ENCODE measurements at regions not wholly inside any gene's neighbourhood (a gene's known extent, or its start where the extent isn't known, plus 50 kb on each side); places are given as distances from the start of the nearest gene placed in this dataset.
"Not testable (repeated sequence)": the region's sequence is repeated elsewhere in the genome, so short reads cannot be mapped to it uniquely, and the experiment has no call there.

DNA sequence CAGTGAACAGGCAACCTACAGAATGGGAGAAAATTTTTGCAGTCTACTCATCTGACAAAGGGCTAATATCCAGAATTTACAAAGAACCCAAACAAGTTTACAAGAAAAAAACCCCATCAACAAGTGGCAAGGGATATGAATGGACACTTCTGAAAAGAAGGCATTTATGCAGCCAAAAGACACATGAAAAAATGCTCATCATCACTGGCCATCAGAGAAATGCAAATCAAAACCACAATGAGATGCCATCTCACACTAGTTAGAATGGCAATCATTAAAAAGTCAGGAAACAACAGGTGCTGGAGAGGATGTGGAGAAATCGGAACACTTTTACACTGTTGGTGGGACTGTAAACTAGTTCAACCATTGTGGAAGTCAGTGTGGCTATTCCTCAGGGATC is 80.3 kb downstream of the ZNF474 start:
- not testable (repeated sequence) for H3K4me3 ChIP-seq; H3K27ac ChIP-seq; H3K4me1 ChIP-seq (replicated peaks); H3K36me3 ChIP-seq; H3K9me3 ChIP-seq (replicated peaks); DNase-seq (ENCODE audit: low read depth in 1 of 2, low spot score in 2 of 2); H3K27me3 ChIP-seq (replicated peaks)

DNA sequence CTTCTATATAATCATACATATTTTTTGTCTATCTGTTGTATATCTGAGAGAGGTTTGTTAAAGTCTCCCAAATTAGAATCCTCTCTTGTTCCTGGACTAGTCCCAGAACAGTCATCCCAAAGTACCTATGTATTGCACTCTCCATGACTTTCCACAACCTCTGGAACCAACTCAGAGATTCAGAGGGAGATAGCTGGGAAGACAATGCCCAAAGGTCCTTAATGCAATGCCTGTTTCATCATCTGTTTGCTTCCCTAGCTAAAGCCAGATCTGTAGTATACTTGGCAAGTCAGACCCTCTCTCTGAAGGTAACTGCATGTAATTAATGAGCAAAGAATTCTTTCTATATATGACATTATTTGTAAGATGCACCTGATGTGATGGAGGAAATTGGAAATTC is 89.4 kb downstream of the ZNF474 start:
- no peak overlapping the region for H3K27ac ChIP-seq
- H3K27me3 ChIP-seq (replicated peaks): 0 out of 2 replicates have a peak, but pooled peaks cover 8% of the 10 kb centered on the region
- no peak overlapping the region for H3K4me3 ChIP-seq
- H3K36me3 ChIP-seq: no peaks in the 10 kb centered on the region
- no peaks in the 10 kb centered on the region for H3K4me1 ChIP-seq (replicated peaks)
- no peak for DNase-seq (ENCODE audit: low read depth in 1 of 2, low spot score in 2 of 2)
- no peaks in the 10 kb centered on the region for H3K9me3 ChIP-seq (replicated peaks)

DNA sequence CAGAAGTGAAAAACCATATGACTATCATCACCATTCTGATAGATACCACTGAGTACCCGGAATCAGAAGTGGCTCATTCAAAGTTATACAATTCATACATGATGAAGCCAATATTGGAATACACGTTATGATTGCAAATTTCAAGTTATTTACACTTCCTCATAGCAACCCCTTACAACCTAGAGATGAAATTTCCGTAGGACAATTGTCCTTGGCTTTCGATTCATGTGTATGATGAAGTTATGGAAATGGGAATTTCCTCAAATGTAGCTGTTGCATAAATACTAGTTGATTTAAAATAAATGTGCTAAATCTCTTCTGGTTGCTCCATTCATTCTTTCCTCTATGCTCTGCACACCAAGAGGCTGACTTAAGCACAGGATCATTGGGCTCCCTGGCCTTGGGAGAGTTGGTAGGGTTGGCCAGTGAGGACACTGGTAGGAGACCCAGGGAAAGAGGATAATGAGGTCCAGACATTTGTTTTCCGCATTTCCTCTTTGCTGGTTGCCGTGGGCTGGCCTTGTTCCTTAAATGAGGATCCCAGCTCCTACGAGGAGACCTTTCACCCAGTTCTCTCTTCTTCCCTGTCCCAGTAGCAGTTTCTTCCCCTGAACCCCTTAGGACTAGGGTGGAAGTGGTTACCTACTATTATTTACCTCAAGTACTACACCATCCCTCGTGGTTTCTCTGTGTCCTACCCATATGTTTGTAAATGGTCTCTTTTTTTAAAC is 90.3 kb downstream of the ZNF474 start:
- H3K4me3 ChIP-seq: no peak overlapping the region
- H3K36me3 ChIP-seq: no peaks in the 10 kb centered on the region
- no peaks in the 10 kb centered on the region for H3K4me1 ChIP-seq (replicated peaks)
- no peak overlapping the region for H3K27ac ChIP-seq
- H3K27me3 ChIP-seq (replicated peaks): 0 out of 2 replicates have a peak, but pooled peaks cover 8% of the 10 kb centered on the region
- no peaks in the 10 kb centered on the region for H3K9me3 ChIP-seq (replicated peaks)
- DNase-seq (ENCODE audit: low read depth in 1 of 2, low spot score in 2 of 2): no peak

DNA sequence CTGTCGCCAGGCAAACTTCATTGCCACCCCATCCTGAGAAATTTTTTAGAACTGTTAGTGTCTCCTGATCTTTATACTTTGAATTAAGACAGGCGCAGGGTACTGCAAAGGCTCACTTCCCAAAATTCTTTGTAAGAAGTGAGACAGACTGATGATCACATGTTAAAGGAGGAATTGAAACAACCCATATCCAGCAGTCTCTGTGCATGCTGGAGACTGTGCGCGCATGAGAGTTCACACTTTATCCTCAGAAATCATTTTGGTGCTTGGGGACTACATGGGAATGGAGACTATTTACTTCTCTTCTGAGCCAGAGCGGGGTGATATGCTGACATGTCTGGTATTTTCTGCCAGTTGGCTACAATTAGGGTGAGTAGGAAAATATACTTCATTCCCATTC is 91.2 kb downstream of the ZNF474 start:
- H3K36me3 ChIP-seq: no peaks in the 10 kb centered on the region
- no peak overlapping the region for H3K4me3 ChIP-seq
- 0 out of 2 replicates have a peak, but pooled peaks cover 8% of the 10 kb centered on the region for H3K27me3 ChIP-seq (replicated peaks)
- no peaks in the 10 kb centered on the region for H3K4me1 ChIP-seq (replicated peaks)
- no peaks in the 10 kb centered on the region for H3K9me3 ChIP-seq (replicated peaks)
- DNase-seq (ENCODE audit: low read depth in 1 of 2, low spot score in 2 of 2): no peak
- H3K27ac ChIP-seq: no peak overlapping the region

DNA sequence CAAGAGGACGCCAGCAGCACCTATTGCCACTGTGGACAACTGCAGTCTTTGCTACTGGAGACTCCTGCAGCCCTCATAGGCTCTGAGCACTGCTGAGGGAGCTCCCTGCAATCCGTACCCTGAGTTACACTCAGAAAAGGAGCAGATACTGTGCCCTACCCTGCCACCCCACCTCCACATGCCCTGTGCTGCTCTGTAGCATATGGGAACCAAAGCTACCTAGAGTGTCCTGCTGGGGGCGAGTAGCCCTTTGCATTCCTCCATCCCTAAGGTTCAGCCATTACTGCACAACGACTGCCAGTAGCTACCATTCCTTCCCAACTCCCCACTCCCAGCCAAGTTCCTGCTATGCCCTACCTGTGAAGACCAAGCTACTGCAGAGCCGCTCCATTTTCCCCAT is 90.2 kb upstream of the SNCAIP start:
- DNase-seq (ENCODE audit: low read depth in 1 of 2, low spot score in 2 of 2): no peak
- H3K27ac ChIP-seq: no peak overlapping the region
- no peaks in the 10 kb centered on the region for H3K4me1 ChIP-seq (replicated peaks)
- 0 out of 2 replicates have a peak, but pooled peaks cover 8% of the 10 kb centered on the region for H3K27me3 ChIP-seq (replicated peaks)
- H3K4me3 ChIP-seq: no peak overlapping the region
- H3K9me3 ChIP-seq (replicated peaks): no peaks in the 10 kb centered on the region
- H3K36me3 ChIP-seq: no peaks in the 10 kb centered on the region

DNA sequence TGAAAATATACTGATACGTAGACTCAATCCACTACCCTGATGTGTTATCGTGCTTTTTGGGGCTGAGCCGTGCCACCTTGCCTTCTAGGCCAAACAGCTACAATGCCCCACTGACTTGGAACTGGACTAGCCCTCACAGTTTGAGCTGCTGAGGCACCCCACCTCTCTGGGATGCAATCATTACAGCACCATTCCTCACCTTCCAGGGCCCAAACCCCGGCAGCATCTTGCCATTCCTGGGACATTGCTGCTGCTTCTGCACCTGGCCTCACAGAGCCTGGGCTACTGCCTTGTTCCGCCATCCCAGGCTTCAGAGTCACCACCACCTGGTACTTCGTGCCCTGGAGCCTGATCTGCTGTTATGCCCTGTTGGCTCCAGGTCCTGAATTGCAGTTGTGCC is 89.5 kb upstream of the SNCAIP start:
- Histone ChIP-seq H3K36me3 (no peaks in the 10 kb centered on the region), H3K4me1 (replicated peaks) (no peaks in the 10 kb centered on the region), H3K27ac (no peak overlapping the region), H3K9me3 (replicated peaks) (no peaks in the 10 kb centered on the region), H3K4me3 (no peak overlapping the region), H3K27me3 (replicated peaks) (0 out of 2 replicates have a peak, but pooled peaks cover 8% of the 10 kb centered on the region)
- DNase-seq (ENCODE audit: low read depth in 1 of 2, low spot score in 2 of 2): no peak

DNA sequence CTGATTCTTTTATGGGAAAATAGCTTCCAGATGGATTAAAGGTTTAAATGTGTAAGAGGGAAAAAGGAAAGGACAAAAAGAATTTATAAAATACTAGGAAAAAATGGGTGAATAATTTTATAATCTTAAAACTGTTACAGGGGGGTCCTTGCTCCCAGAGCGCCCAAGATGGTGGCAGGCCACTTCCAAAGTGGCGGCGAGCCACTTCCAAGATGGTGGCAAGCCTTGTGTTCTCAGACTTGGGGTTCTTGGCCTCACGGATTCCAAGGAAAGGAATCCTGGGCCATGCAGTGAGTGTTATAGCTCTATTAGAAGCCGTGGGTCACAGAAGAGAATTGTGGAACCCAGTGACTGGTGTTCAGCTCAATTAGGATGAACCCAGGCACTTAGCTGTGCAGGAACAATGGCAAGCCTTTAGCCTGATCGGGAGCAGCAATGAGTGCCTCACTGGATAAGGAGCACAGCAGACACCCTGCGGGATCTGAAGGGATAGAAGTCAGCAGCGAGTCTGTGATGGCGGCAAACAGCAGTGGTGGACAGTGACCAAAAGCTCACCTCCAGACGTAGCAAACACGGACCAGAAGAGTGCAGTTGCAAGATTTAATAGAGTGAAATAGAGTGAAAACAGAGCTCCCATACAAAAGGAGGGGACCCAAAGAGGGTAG is 83.2 kb upstream of the SNCAIP start:
- Histone ChIP-seq H3K4me1 (replicated peaks) (no peaks in the 10 kb centered on the region), H3K9me3 (replicated peaks) (no peaks in the 10 kb centered on the region), H3K4me3 (no peak overlapping the region), H3K27me3 (replicated peaks) (0 out of 2 replicates have a peak, but pooled peaks cover 3% of the 10 kb centered on the region), H3K27ac (no peak overlapping the region), H3K36me3 (no peaks in the 10 kb centered on the region)
- no peak for DNase-seq (ENCODE audit: low read depth in 1 of 2, low spot score in 2 of 2)

DNA sequence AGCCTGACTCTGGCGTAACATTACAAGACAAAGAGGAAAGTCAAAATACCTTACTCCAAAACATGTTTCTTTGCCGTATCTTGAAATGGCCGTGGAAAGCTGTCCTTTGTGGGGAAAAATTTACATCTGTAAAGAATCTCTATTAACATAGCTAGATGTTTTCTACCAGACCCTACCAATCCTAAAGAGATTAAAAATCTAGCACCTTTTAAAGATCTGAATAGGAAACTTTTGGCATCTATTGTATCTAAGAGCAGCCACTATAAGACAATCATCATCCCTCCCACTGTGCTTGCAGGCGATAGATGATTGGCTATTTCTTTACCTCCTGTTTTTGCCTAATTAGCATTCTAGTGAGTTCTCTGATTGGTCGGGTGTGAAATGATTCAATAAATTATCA is 82.5 kb upstream of the SNCAIP start:
- Histone ChIP-seq H3K36me3 (no peaks in the 10 kb centered on the region), H3K27ac (no peak overlapping the region), H3K9me3 (replicated peaks) (no peaks in the 10 kb centered on the region), H3K4me1 (replicated peaks) (no peaks in the 10 kb centered on the region), H3K4me3 (no peak overlapping the region), H3K27me3 (replicated peaks) (0 out of 2 replicates have a peak, but pooled peaks cover 3% of the 10 kb centered on the region)
- DNase-seq (ENCODE audit: low read depth in 1 of 2, low spot score in 2 of 2): no peak

DNA sequence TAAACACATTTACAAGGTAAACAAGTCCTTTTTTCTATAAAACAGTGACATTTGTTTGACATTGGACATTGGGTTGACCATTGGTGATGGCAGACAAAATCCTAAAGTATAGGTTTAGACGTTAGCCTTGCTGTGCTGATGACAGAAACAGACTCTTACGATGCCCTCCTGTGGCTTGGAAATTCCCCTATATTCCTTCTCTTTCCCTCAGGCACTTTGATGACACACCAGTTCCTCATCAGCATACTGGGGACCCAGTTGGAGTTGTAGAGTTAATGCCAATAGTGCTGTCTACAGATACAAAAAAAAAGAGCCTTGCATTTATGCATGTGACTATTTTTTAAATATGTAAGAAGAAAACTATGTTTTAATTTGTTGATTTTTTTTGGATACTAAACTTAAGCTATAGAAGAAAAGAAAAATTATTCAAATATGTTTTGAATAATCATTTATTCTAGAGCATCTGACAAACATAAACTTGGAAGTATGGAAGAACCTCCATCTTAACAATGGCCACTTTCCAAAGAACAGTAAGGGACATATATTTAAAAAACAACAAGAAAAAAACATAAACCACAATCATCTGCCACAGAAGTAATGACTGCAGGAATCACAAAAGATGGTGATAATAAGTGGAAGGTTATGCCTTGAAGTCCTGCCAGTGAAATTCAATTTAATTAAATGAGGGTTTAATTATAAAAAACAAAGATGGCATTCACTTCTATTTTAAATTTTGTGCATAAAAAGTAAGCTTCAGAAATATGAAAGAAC is 75.6 kb upstream of the SNCAIP start:
- Histone ChIP-seq H3K4me3 (no peak overlapping the region), H3K27me3 (replicated peaks) (no peaks in the 10 kb centered on the region), H3K27ac (no peak overlapping the region), H3K4me1 (replicated peaks) (no peaks in the 10 kb centered on the region), H3K9me3 (replicated peaks) (no peaks in the 10 kb centered on the region), H3K36me3 (no peaks in the 10 kb centered on the region)
- DNase-seq (ENCODE audit: low read depth in 1 of 2, low spot score in 2 of 2): no peak

DNA sequence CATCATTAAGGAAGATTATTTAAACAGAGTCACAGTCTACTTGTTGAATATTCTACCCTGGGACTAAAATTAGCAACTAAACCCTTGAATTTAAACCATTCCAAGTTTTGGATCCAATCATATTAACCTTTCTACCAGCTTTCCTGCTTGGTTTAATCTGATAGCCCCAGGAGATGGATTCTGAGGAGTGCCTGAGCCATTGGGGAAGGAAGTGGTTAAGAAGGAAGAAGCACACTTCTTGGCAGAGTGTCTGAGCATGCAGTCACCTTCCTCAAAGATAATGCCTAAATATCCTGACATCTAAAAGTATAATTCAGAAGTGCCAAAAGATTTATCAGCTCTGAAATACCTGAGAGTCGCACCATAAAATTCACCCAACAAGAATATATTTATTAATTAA is 74.1 kb upstream of the SNCAIP start:
- no peak for DNase-seq (ENCODE audit: low read depth in 1 of 2, low spot score in 2 of 2)
- H3K4me3 ChIP-seq: no peak overlapping the region
- no peaks in the 10 kb centered on the region for H3K36me3 ChIP-seq

DNA sequence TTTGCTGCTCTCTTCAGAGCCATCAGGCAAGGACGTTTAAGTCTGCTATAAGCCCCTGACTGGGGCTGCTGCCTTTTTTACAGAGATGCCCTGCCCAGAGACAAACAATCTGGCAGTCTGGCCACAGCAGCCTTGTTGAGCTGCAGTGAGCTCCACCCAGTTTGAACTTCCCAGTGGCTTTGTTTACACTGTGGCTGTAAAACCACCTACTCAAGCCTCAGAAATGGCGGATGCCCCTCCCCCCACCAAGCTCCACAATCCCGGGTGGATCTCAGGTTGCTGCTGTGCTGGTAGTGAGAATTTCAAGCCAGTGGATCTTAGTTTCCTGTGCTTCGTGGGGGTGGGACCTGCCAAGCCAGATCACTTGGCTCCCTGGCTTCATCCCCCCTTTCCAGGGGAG is 59.7 kb upstream of the SNCAIP start:
- Histone ChIP-seq H3K4me3 (no peak overlapping the region), H3K4me1 (replicated peaks) (no peaks in the 10 kb centered on the region), H3K36me3 (no peaks in the 10 kb centered on the region), H3K27me3 (replicated peaks) (no peaks in the 10 kb centered on the region), H3K9me3 (replicated peaks) (peaks cover 5% of the 10 kb centered on the region), H3K27ac (no peak overlapping the region)
- no peak for DNase-seq (ENCODE audit: low read depth in 1 of 2, low spot score in 2 of 2)

More for the DNA sequence above, 74.1 kb upstream of the SNCAIP start:
- no peaks in the 10 kb centered on the region for H3K4me1 ChIP-seq (replicated peaks)
- H3K9me3 ChIP-seq (replicated peaks): no peaks in the 10 kb centered on the region
- H3K27ac ChIP-seq: no peak overlapping the region
- H3K27me3 ChIP-seq (replicated peaks): no peaks in the 10 kb centered on the region

DNA sequence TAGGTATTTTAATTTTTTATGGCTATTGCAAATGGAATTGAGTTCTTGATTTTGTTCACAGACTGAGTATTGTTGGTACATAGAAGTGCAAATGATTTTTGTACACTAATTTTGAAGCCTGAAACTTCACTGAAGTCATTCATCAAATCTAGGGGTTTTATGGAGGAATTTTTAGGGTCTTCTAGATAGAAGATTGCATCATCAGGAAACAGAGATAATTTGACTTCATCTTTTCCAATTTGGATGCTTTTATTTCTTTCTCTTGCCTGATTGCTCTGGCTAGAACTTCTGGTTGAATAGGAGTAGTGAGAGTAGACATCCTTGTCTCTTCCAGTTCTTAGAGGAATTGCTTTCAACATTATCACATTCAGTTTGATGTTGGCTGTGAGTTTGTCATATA is 58.2 kb upstream of the SNCAIP start:
- no peak overlapping the region for H3K4me3 ChIP-seq
- DNase-seq (ENCODE audit: low read depth in 1 of 2, low spot score in 2 of 2): no peak
- peaks cover 5% of the 10 kb centered on the region for H3K9me3 ChIP-seq (replicated peaks)
- H3K36me3 ChIP-seq: no peaks in the 10 kb centered on the region
- H3K27ac ChIP-seq: no peak overlapping the region
- no peaks in the 10 kb centered on the region for H3K4me1 ChIP-seq (replicated peaks)
- H3K27me3 ChIP-seq (replicated peaks): no peaks in the 10 kb centered on the region

DNA sequence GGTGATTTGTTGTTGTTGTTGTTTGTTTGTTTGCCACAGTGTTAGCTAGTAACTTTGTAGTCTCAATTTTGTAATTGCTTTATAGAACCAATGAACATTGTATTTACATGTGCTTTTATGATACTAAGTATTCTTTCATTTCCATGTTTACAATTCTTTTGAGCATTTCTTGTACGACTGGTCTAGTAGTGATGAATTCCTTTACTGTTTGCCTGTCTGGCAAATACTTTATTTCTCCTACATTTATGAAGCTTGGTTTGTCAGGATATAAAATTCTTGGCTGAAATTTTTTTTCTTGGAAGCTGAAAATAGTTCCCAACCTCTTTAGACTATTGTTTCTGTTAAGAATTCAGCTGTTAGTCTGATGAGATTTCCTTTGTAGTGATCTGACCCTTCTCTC is 55.6 kb upstream of the SNCAIP start:
- H3K4me1 ChIP-seq (replicated peaks): peaks cover 4% of the 10 kb centered on the region; the same call in 1 of the 2 replicates
- H3K4me3 ChIP-seq: no peak overlapping the region
- H3K9me3 ChIP-seq (replicated peaks): peaks cover 5% of the 10 kb centered on the region
- DNase-seq (ENCODE audit: low read depth in 1 of 2, low spot score in 2 of 2): no peak
- H3K27ac ChIP-seq: no peak overlapping the region
- H3K27me3 ChIP-seq (replicated peaks): no peaks in the 10 kb centered on the region
- H3K36me3 ChIP-seq: no peaks in the 10 kb centered on the region

DNA sequence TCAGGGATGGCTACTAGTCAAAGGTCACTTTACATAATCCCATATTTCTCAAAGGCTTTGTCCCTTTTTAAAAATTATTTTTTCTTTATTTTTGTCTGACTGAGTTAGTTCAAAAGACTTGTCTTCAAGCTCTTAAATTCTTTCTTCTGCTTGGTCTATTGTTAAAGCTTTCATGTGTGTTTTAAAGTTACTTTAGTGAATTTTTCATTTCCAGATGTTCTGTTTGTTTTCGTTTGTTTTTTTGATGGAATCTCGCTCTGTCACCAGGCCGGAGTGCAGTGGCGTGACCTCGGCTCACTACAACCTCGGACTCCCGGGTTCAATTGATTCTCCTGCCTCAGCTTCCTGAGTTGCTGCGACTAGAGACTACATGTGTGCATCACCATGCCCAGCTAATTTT is 55.0 kb upstream of the SNCAIP start:
- no peak for DNase-seq (ENCODE audit: low read depth in 1 of 2, low spot score in 2 of 2)
- Histone ChIP-seq H3K4me1 (replicated peaks) (peaks cover 4% of the 10 kb centered on the region; the same call in 1 of the 2 replicates), H3K4me3 (no peak overlapping the region), H3K27ac (no peak overlapping the region), H3K9me3 (replicated peaks) (peaks cover 5% of the 10 kb centered on the region), H3K27me3 (replicated peaks) (no peaks in the 10 kb centered on the region), H3K36me3 (no peaks in the 10 kb centered on the region)
